ENCODE measurements at regions not wholly inside any gene's neighbourhood (a gene's known extent, or its start where the extent isn't known, plus 50 kb on each side); places are given as distances from the start of the nearest gene placed in this dataset.
A peak's percentile ranks its signal among the peaks of the same experiment; 100 is the strongest.

- DNase-seq, result no peak
These were observed 171.8 kb downstream of the UBE2E3 start for GRCh38 chr2:181152226-181152625.

DNA sequence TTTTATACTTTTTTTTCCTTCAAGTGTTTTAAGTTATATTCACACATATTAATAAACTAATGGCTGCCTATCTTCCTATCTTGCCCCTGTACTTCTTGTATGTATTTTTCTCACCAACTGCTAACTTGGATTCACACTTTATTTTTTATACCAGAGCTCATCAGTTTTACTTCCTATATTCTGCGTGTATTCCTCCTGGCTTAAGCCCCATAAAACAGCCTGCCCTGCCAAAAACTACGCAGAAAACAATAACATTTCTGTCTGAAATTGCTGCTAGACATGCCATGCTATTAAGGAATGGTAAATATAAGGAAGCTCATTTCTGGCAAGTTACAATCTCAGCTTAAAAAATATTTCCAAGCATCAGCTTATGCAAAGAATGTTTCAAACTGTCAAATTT, 172.3 kb downstream of the UBE2E3 start:
- DNase-seq, result no peak

- DNase-seq, result no peak
These were observed 173.5 kb downstream of the UBE2E3 start for GRCh38 chr2:181153886-181154285.

DNA sequence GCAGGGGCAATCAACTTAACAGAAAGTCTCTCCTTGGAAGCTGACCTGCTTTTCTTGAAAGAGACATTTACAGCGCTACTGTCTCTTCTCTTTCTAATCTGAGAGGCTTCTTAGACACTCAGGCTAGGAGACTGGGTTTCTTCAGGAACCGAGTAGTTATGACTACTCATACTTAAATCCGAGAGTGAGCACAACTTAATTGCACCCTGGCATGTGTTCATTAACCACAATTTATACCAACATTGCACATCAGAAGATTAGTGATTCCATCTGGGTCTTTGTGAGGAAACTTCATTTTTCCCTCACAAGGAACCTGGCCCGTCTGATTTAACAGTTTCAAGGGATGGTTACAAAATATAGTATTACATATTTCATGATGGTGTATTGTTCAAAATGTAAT, 176.9 kb downstream of the UBE2E3 start:
- DNase-seq, result no peak

GRCh38 chr2:181158427-181158826, 178.0 kb downstream of the UBE2E3 start:
- no peak for DNase-seq

DNA sequence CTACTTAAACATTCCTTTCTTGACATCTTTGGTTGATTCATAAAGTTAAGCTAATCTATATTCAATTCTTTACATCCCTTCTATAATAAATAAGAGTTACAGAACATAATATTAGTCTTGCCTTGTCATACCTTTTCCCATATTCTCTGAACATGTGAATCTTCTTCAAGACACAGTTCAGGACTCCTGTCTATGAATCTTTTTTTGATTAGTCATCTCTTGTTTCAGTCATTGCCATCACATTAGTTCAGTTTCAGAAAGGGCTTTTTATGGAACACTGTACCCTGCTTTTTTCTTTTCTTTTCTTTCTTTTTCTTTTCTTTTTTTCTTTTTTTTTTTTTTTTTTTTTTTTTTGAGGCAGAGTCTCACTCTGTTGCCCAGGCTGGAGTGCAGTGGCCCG, 181.2 kb downstream of the UBE2E3 start:
- DNase-seq, result no peak

- DNase-seq, result peak; percentile 15
These were observed 182.7 kb downstream of the UBE2E3 start for GRCh38 chr2:181163139-181163538.

- DNase-seq, result no peak
These were observed 183.3 kb downstream of the UBE2E3 start for GRCh38 chr2:181163691-181164090.

GRCh38 chr2:181164699-181165098, 184.3 kb downstream of the UBE2E3 start:
- no peak for DNase-seq

DNA sequence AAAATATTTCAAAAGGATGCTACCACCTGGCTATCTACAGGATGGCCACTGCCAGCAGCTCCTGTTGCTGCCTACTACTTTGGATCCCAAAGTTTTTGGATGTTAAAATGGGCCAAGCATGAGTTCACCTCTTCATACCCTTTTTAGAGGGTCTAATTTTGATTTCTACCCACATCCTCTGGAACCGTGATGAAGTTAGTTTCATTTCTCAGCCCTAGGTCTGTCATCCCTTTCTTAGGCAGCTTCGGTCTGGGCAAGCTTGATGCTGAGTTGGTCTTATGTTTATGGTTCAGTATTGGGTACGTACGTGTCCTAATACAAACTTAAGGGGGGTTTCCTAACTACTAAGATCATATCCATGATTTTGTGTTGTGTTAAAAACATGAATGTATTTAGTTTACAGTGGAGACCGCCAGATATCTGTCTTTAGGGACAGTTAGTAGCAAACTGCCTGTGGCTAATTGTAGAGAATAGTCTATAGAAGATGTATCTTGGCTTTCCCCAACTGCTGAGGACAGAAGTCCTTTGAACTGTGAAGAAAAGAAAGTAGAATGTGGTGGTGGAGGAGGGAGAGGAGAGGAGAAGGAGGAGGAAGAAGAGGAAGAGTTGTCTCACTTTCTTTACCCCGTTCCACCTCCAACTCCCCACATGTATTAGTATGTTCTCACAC, 184.9 kb downstream of the UBE2E3 start:
- DNase-seq, result no peak

DNA sequence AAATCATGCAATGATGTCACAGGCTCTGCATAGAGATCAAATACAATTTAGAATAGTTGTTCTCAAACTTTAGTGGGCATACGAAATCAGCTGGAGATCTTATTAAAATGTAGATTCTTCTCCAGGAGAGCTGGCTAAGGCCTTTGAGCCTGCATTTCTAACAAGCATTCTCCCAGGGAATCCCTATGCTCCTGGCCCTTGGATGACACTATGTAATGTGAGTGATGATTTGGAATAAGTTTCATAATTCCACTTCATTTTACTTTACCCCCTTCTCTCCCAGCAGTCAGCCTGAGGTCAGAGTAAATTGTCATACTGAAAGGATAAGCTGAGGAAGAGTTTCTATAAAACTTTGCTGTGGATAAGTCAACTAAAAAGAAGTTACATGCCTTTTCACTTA, 189.1 kb downstream of the UBE2E3 start:
- DNase-seq, result no peak

GRCh38 chr2:181170256-181170655, 189.9 kb downstream of the UBE2E3 start:
- no peak for DNase-seq

DNA sequence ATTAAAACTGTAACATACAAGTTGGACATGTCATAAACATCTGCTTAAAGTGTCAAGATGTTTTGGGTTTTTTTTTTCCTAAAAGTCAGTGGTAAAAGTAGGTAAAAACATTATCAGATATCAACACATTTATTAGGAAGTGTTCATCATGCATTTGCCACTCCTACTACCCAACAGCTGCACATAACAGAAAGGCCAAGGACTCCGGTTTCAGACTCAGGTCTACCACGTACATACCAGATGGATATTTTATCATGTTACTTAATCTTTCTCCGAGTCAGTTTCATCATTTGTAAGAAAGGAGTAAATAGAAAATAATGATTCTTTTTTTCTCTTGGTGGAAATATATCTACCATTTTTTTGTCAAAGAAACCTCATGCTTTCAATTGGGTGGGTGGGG, 192.3 kb downstream of the UBE2E3 start:
- DNase-seq, result no peak

GRCh38 chr2:181174611-181175580, 194.5 kb downstream of the UBE2E3 start:
- DNase-seq, result no peak

DNA sequence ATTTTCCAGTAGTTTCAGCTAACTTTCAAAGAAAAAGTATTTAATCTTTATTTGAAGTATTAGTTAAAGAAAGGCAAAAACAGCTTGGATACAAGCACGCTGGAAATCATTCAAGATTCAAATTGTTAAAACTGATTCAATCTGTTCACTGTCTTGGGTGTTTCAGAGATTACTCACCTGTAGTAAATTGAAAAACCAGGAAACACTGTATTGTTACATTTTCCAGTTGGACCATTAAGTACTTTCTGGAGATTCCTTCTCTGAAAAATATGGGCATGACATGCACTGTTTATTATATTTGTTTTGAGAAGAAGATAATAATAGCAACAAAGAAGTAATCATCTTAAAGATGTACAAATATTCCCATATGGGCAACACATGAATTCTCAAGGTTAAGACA, 196.1 kb downstream of the UBE2E3 start:
- DNase-seq, result no peak

- no peak for DNase-seq
These were observed 197.0 kb downstream of the UBE2E3 start for GRCh38 chr2:181177376-181177775.

DNA sequence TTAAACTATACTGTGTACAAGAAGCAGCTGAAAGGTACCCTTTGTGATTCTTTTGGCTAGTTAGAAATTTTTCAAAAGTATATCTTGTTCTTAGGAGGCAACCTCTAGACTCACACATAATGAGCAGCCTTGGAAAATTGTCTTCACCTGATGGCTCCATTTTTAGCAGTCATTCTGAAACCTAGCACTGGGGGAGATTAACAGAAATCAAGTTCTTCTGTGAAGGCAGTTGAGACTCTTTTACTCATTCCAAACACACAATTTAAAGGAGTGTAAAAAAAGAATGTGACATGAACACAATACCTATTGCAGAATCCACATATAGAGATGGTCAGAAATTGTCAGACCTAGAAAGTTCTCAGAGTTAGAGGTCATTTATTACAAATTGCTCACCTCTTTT, 197.7 kb downstream of the UBE2E3 start:
- DNase-seq, result no peak

- DNase-seq, result peak; percentile 23
These were observed 198.5 kb downstream of the UBE2E3 start for GRCh38 chr2:181178823-181179412.

DNA sequence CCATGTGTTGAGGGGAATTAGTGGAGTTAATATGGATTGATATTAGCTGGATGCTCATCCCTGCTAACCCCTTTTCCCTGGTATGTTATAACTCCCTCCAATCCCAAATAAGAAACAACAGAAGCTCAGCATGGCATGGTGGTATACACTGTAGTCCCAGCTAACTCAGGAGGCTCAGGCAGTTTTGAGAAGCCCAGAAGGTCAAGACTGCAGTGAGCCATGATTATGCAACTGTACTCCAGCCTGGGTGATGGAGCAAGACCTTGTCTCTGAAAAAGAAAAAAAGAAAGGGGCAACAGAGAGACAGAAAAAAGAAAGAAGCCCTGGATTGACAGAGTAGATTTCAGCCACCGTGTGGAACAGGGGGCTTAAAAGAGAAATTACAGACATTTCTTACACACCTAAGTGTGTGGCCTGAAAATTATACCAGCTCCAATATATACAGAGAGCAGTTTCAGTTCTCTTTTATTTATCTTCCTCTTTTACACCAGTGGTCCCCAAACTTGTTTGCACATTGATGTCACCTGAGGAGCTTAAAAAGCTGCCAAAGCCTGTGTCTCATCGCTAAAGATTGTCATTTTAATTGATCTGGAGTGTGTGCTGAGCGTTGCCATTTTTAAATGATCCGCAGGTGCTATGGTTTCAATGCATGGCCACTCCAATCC, 203.6 kb downstream of the UBE2E3 start:
- no peak for DNase-seq

GRCh38 chr2:181185421-181185820, 205.0 kb downstream of the UBE2E3 start:
- DNase-seq, result no peak

- DNase-seq, result no peak
These were observed 205.5 kb downstream of the UBE2E3 start for GRCh38 chr2:181185948-181186347.

- DNase-seq, result no peak
These were observed 208.2 kb downstream of the UBE2E3 start for GRCh38 chr2:181188605-181189004.

- no peak for DNase-seq
These were observed 209.5 kb downstream of the UBE2E3 start for GRCh38 chr2:181189951-181190350.

Measured in stimulated activated naive CD4-positive, alpha-beta T cell treated with Interleukin-2 at 50 U/mL for 16 hours (primary cell).